HG02610 (cell line): ENCODE measurements at regions not wholly inside any gene's neighbourhood (a gene's known extent, or its start where the extent isn't known, plus 50 kb on each side); places are given as distances from the start of the nearest gene placed in this dataset.
A peak's percentile ranks its signal among the peaks of the same experiment; 100 is the strongest.
"Not testable (repeated sequence)": the region's sequence is repeated elsewhere in the genome, so short reads cannot be mapped to it uniquely, and the experiment has no call there.

Source experiments
- ATAC-seq: cut with Tn5 transposase; IDR thresholded peaks from one replicate; pipeline ENCODE4 v1.9.1; 2021; ENCODE audit warnings: mild to moderate bottlenecking, moderate library complexity; ENCODE audit not compliant: unreplicated experiment

GRCh38 chr5:148740966-148741742 lies 85.3 kb upstream of the ADRB2 start:
- ATAC-seq, result peak; percentile 45

GRCh38 chr5:148741766-148742165 lies 84.6 kb upstream of the ADRB2 start:
- not testable (repeated sequence) for ATAC-seq

GRCh38 chr5:148744380-148744779 lies 82.0 kb upstream of the ADRB2 start:
- ATAC-seq, result not testable (repeated sequence)

GRCh38 chr5:148746826-148747535 lies 79.4 kb upstream of the ADRB2 start:
- ATAC-seq, result peak; percentile 80

GRCh38 chr5:148747536-148747906 lies 78.9 kb upstream of the ADRB2 start:
- no peak for ATAC-seq

- ATAC-seq, result no peak
Observed at GRCh38 chr5:148748702-148749392, 77.6 kb upstream of the ADRB2 start.

GRCh38 chr5:148750614-148751013 lies 75.8 kb upstream of the ADRB2 start:
- ATAC-seq, result no peak

GRCh38 chr5:148751025-148751424 lies 75.4 kb upstream of the ADRB2 start:
- ATAC-seq, result no peak

- not testable (repeated sequence) for ATAC-seq
Observed at GRCh38 chr5:148752375-148752774, 74.0 kb upstream of the ADRB2 start.

GRCh38 chr5:148759101-148759500 lies 67.3 kb upstream of the ADRB2 start:
- no peak for ATAC-seq

GRCh38 chr5:148760945-148761638 lies 65.3 kb upstream of the ADRB2 start:
- ATAC-seq, result peak; percentile 100

GRCh38 chr5:148763996-148764395 lies 62.4 kb upstream of the ADRB2 start:
- no peak for ATAC-seq

- no peak for ATAC-seq
Observed at GRCh38 chr5:148765061-148765460, 61.4 kb upstream of the ADRB2 start.

- ATAC-seq, result no peak
Observed at GRCh38 chr5:148768806-148769415, 57.5 kb upstream of the ADRB2 start.

GRCh38 chr5:148769941-148770340 lies 56.5 kb upstream of the ADRB2 start:
- ATAC-seq, result no peak

GRCh38 chr5:148774313-148774712 lies 52.1 kb upstream of the ADRB2 start:
- no peak for ATAC-seq

GRCh38 chr5:148776261-148776660 lies 50.1 kb upstream of the ADRB2 start:
- no peak for ATAC-seq
